Pancreas (tissue), 10 donors: ENCODE measurements at regions not wholly inside any gene's neighbourhood (a gene's known extent, or its start where the extent isn't known, plus 50 kb on each side); places are given as distances from the start of the nearest gene placed in this dataset.
A peak's percentile ranks its signal among the peaks of the same experiment; 100 is the strongest.

ENCODE experiments used
- ATAC-seq, 4 donors: fragments of 200-7000 bp; cut with Tn5 transposase; one replicate each; pipeline versions ENCODE4 v1.8.0 to v1.9.1; 2020; ENCODE audit warnings: mild to moderate bottlenecking in 4 of 4, moderate library complexity in 4 of 4
- DNase-seq, 6 donors: peaks; one replicate each; pipeline ENCODE4 v3.0.0-alpha.2; 2020
- FAIRE-seq: peaks from 2 replicates; lab custom pipeline; 2012; peaks lifted over from hg19 to GRCh38; lab: Jason Lieb, UNC
- H3K27ac ChIP-seq, 4 donors: fragments of 200-600 bp; sonication (generic); 1 replicate in 3 of 4; 2 replicates in 1 of 4; pipeline versions ENCODE4 v1.5.0 to v1.8.0; 2020
- H3K27me3 ChIP-seq, 4 donors: fragments of 200-600 bp; one replicate each; pipeline ENCODE4 v1.8.0; 2021
- H3K36me3 ChIP-seq, 3 donors: fragments of 200-600 bp; sonication (generic) in 1 of 3; one replicate each; pipeline versions ENCODE4 v1.5.0 to v1.8.0; 2020 to 2021
- H3K4me1 ChIP-seq, 3 donors: fragments of 200-600 bp; one replicate each; pipeline ENCODE4 v1.8.0; 2021
- H3K4me3 ChIP-seq, 4 donors: fragments of 200-600 bp; sonication (generic) in 2 of 4; one replicate each; pipeline versions ENCODE4 v1.5.0 to v1.8.0; 2020 to 2021
- H3K9me3 ChIP-seq, 4 donors: fragments of 200-600 bp; one replicate each; pipeline ENCODE4 v1.8.0; 2021
- WGBS, 2 donors: extraction: QIAGEN DNeasy Blood & Tissue Kit; methylation state at CpG; one replicate each; pipeline ENCODE4 v1.1.7; 2013; 5-methylcytosine and 5-hydroxymethylcytosine counted together
- intact Hi-C, 3 donors: fragments of 100-400 bp; cut with DNase I; formaldehyde crosslinking; loops; one replicate each; pipeline versions ENCODE4 v1.11.1 to v1.14.2; 2022
- TF ChIP-seq, protein P1 (sequence below), 4 donors: fragments of 200-600 bp; sonication (generic) in 3 of 4; IDR thresholded peaks; one replicate each; pipeline versions ENCODE4 v1.5.0 to v1.8.0; 2021; ENCODE audit warnings: antibody characterized with exemption in 4 of 4
- donor health status: healthy with polysubstance abuse.
- donor health status: DM: no; HTN: no; CAD: no; lungs with moderate emphysema.
- donor health status: DM: no; HTN: no; CAD: no.
- donor health status: control.
- donor health status: control.
- donor health status: Bipolar disorder and iron deficiency.
- donor health status: DM: yes; HTN: yes; CAD: no.
- donor health status: DM: no; HTN: no; CAD: no.
- donor health status: DM: no; HTN: no; CAD: no.
- donor health status: DM: yes; HTN: yes; CAD: no.

DNA sequence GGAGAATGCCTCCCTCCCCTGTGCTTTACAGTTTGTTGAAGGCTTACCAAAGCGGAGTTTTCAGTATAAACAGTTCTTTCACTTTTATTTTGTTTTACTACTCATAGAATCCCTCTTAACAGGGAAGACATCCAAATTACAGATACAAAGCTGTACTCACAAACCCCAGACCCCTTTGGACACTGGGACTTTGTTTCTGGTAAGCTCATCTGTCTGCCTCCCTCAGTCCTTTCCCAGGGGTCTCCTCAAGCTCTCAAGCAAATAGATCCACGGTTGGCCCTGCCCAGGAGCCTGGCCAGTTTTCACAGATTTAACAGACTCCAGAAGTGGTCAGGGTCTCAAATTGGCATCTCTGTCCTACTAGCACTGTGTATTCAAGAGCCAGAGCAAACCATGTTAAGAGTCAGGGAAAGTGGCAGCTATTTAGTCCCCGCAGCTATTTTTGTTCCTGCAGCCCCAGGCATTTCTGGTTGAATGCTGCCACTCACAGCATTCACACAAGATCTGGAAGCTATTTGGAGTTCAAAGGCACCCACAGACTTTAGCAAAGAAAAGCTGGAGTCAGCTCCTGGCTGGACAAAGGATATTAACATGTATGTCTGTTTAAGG is 54.2 kb downstream of the TMEM100 start:
- Histone ChIP-seq H3K36me3 (no peaks in the 10 kb centered on the region), H3K4me3 (no peak overlapping the region), H3K27me3 (no peaks in the 10 kb centered on the region), H3K27ac (no peak overlapping the region), H3K9me3 (no peaks in the 10 kb centered on the region), H3K4me1 (no peaks in the 10 kb centered on the region)
- DNase-seq: no peak
- intact Hi-C loops: no loop called here
- no peak for FAIRE-seq
- no peak for ATAC-seq
- TF ChIP-seq, protein P1, sequence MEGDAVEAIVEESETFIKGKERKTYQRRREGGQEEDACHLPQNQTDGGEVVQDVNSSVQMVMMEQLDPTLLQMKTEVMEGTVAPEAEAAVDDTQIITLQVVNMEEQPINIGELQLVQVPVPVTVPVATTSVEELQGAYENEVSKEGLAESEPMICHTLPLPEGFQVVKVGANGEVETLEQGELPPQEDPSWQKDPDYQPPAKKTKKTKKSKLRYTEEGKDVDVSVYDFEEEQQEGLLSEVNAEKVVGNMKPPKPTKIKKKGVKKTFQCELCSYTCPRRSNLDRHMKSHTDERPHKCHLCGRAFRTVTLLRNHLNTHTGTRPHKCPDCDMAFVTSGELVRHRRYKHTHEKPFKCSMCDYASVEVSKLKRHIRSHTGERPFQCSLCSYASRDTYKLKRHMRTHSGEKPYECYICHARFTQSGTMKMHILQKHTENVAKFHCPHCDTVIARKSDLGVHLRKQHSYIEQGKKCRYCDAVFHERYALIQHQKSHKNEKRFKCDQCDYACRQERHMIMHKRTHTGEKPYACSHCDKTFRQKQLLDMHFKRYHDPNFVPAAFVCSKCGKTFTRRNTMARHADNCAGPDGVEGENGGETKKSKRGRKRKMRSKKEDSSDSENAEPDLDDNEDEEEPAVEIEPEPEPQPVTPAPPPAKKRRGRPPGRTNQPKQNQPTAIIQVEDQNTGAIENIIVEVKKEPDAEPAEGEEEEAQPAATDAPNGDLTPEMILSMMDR (IDR thresholded peaks at IDR 0.05): no peak
- WGBS, 2 donors: 52 to 64% methylated on average over 3 of the region's 3 CpGs

DNA sequence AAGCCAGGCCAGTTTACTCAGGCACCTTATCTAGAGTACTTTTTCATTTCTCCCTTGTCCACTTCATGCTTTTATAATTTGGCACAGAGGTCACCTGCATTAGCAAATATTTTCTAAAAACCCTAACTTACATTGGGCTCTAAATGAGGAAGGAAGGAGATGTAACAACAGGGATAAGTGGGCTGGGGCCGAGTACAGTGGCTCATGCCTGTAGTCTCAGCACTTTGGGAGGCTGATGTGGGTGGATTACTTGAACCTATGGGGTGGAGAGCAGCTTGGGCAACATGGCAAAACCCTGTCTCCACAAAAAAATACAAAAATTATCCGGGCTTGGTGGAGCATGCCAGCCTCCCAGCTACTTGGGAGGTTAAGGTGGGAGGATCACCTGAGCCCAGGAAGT is 55.9 kb downstream of the TMEM100 start:
- ATAC-seq (no peak), FAIRE-seq (no peak), DNase-seq (no peak)
- intact Hi-C loops: no loop called here
- no peak overlapping the region for H3K4me3 ChIP-seq
- no peaks in the 10 kb centered on the region for H3K36me3 ChIP-seq
- TF ChIP-seq, protein P1 (IDR thresholded peaks at IDR 0.05): no peak
- H3K4me1 ChIP-seq: no peaks in the 10 kb centered on the region
- WGBS, 2 donors: 33 to 38% methylated on average over 2 of the region's 2 CpGs
- no peaks in the 10 kb centered on the region for H3K9me3 ChIP-seq
- no peaks in the 10 kb centered on the region for H3K27me3 ChIP-seq
- H3K27ac ChIP-seq: no peak overlapping the region

DNA sequence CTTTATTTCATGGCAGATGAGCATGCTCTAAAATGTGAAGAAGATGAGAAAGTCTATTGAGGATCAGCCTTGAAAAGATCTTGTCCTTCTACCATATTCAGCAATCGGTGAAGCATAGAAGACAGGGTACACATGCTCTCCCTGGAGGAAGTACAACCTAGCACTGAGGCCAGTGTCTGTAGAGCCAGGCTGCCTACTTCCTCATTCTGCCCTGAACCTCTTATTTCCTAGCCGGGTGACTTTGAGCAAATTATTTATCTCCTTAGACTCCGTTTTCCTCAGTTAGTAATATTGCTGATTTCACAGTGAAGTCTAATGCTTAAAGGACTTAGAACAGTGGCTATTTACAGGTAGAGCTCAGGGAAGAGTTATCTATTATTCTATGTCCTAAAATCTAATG is 58.4 kb downstream of the TMEM100 start:
- Histone ChIP-seq H3K27me3 (no peaks in the 10 kb centered on the region), H3K4me1 (peaks cover 0 to 4% (median 0%) of the 10 kb centered on the region in 3 donors), H3K27ac (no peak overlapping the region), H3K9me3 (no peaks in the 10 kb centered on the region), H3K36me3 (no peaks in the 10 kb centered on the region), H3K4me3 (no peak overlapping the region)
- TF ChIP-seq, protein P1 (IDR thresholded peaks at IDR 0.05): no peak
- 47 to 68% methylated on average over 3 of the region's 3 CpGs for WGBS, 2 donors
- no peak for FAIRE-seq
- no peak for DNase-seq
- intact Hi-C loops: no loop called here
- peak in 2 of 4 donors; percentile 37 to 45 for ATAC-seq

DNA sequence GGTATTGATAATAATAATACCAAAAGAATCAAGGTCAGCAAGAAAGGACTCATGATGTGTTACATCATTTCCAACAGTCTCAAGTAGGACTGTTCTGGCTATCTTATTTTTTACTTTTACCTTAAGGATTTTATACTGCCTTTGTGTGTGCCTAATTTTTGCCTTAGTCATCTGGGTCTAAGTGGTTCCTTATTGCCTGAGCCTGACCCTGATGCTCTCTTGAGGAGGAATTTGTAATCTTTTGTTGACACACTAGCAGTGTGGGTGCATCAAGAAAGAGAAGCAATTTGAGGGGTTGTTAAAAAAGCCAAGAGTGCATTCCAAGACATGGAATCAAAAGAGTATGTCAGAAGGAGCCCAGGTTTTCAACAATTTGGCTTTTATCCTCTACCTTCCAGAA is 59.3 kb downstream of the TMEM100 start:
- Histone ChIP-seq H3K4me1 (peaks cover 0 to 4% (median 0%) of the 10 kb centered on the region in 3 donors), H3K36me3 (no peaks in the 10 kb centered on the region), H3K4me3 (no peak overlapping the region), H3K27ac (no peak overlapping the region), H3K27me3 (no peaks in the 10 kb centered on the region), H3K9me3 (no peaks in the 10 kb centered on the region)
- no peak for ATAC-seq
- no peak for FAIRE-seq
- TF ChIP-seq, protein P1 (IDR thresholded peaks at IDR 0.05): no peak
- intact Hi-C loops: no loop called here
- no peak for DNase-seq

DNA sequence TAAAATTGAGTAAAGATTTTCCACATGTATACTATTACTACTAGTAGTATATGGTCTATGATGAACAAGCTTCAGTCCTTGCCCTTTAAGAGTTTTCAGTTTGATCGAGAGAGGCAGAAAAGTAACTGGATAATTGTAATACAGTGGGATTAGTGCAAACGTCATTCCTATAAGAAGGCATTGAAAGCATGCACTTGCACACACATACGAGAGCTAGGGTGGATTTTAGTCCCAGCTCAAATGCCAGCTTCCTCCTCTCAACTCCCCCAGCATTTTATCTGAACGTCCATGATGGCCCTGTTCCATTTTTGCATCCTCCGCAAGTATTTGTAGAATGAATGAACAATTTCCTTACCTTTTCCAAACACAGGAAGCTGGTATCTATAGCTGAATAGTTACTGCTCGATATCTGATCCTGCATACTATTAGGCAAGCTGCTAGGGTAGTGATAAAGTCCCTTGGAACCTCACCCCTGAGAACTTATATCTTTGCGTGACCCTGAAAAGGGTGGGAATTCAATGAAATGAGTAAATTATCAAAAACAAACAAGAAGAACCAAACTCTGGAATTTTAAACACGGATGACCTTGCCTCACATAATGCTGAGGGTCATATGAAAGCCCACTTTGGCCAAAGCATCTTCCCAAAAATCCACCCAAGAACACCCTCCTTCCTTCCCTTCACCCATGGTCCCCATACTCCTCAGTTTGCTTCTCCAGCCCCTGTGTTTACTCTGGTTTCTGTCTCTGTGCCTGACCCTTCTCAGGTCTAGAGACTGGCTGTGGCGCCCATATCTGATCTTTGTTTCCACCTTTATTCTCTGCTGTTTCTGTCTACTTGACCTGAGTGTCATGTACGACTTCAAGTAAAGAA is 60.5 kb downstream of the TMEM100 start:
- ATAC-seq: no peak
- Histone ChIP-seq H3K27me3 (no peaks in the 10 kb centered on the region), H3K4me3 (no peak overlapping the region), H3K27ac (no peak overlapping the region), H3K9me3 (no peaks in the 10 kb centered on the region), H3K36me3 (no peaks in the 10 kb centered on the region), H3K4me1 (peaks cover 0 to 4% (median 0%) of the 10 kb centered on the region in 3 donors)
- intact Hi-C loops: no loop called here
- 47 to 56% methylated on average over 10 of the region's 10 CpGs for WGBS, 2 donors
- FAIRE-seq: no peak
- no peak for DNase-seq
- TF ChIP-seq, protein P1 (IDR thresholded peaks at IDR 0.05): no peak
